NCI-H128 (cell line): ENCODE measurements at regions not wholly inside any gene's neighbourhood (a gene's known extent, or its start where the extent isn't known, plus 50 kb on each side); places are given as distances from the start of the nearest gene placed in this dataset.

Experiments used
- DNase-seq: peaks from one replicate; lab custom pipeline; 2025; ENCODE audit not compliant: unreplicated experiment; lab: John Stamatoyannopoulos, UW

GRCh38 chr5:155193483-155194107 lies 180.0 kb downstream of the KIF4B start:
- DNase-seq: no peak

- DNase-seq: no peak
Measured at GRCh38 chr5:155200608-155201007, 187.1 kb downstream of the KIF4B start.

- DNase-seq: no peak
Measured at GRCh38 chr5:155211764-155212163, 198.2 kb downstream of the KIF4B start.

- DNase-seq: no peak
Measured at GRCh38 chr5:155222393-155222792, 208.8 kb downstream of the KIF4B start.

GRCh38 chr5:155229135-155229534 lies 215.6 kb downstream of the KIF4B start:
- DNase-seq: no peak

GRCh38 chr5:155239803-155240202 lies 226.2 kb downstream of the KIF4B start:
- DNase-seq: no peak

- DNase-seq: no peak
Measured at GRCh38 chr5:155250596-155250995, 237.0 kb downstream of the KIF4B start.

- DNase-seq: no peak
Measured at GRCh38 chr5:155252025-155252424, 238.5 kb downstream of the KIF4B start.

GRCh38 chr5:155252717-155253116 lies 239.2 kb downstream of the KIF4B start:
- no peak for DNase-seq

GRCh38 chr5:155254399-155254798 lies 240.8 kb downstream of the KIF4B start:
- no peak for DNase-seq

GRCh38 chr5:155258161-155258560 lies 244.6 kb downstream of the KIF4B start:
- DNase-seq: no peak

- DNase-seq: no peak
Measured at GRCh38 chr5:155259648-155260047, 246.1 kb downstream of the KIF4B start.

- DNase-seq: no peak
Measured at GRCh38 chr5:155260798-155261197, 247.2 kb downstream of the KIF4B start.

- no peak for DNase-seq
Measured at GRCh38 chr5:155263381-155263780, 249.8 kb downstream of the KIF4B start.

- no peak for DNase-seq
Measured at GRCh38 chr5:155264809-155265208, 251.3 kb downstream of the KIF4B start.

- no peak for DNase-seq
Measured at GRCh38 chr5:155268770-155269425, 255.3 kb downstream of the KIF4B start.

GRCh38 chr5:155270725-155271124 lies 257.2 kb downstream of the KIF4B start:
- no peak for DNase-seq

- no peak for DNase-seq
Measured at GRCh38 chr5:155274484-155274883, 260.9 kb downstream of the KIF4B start.

- no peak for DNase-seq
Measured at GRCh38 chr5:155275222-155275621, 261.7 kb downstream of the KIF4B start.

- no peak for DNase-seq
Measured at GRCh38 chr5:155276231-155276630, 262.7 kb downstream of the KIF4B start.

GRCh38 chr5:155278532-155278931 lies 265.0 kb downstream of the KIF4B start:
- DNase-seq: no peak

GRCh38 chr5:155282503-155283107 lies 269.1 kb downstream of the KIF4B start:
- DNase-seq: no peak

GRCh38 chr5:155285706-155286105 lies 272.2 kb downstream of the KIF4B start:
- DNase-seq: no peak
